ENCODE measurements at regions not wholly inside any gene's neighbourhood (a gene's known extent, or its start where the extent isn't known, plus 50 kb on each side); places are given as distances from the start of the nearest gene placed in this dataset.

DNA sequence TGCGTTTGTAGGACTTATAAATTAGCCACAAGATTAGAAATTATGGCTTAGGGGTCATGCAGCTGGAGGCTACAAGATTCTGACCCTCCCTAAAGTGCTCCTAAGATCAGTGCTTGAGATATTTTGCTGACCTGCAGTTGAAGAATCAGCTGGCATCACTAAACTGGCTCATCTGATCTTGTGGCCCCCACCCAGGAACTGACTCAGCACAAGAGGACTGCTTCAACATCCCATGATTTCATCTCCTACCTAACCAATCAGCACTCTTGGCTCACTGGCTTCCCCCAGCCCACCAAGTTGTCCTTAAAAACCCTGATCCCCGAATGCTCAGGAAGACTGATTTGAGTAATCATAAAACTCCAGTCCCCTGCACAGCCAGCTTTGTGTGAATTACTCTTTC lies 86.4 kb upstream of the ERCC4 start:
- TF ChIP-seq CTCF (IDR thresholded peaks at IDR 0.05) (no peak), EP300 (IDR thresholded peaks at IDR 0.05) (no peak)
